ENCODE measurements at regions not wholly inside any gene's neighbourhood (a gene's known extent, or its start where the extent isn't known, plus 50 kb on each side); places are given as distances from the start of the nearest gene placed in this dataset.
"Not testable (repeated sequence)": the region's sequence is repeated elsewhere in the genome, so short reads cannot be mapped to it uniquely, and the experiment has no call there.

GRCh38 chr6:51062166-51062722 lies 243.6 kb downstream of the TFAP2B start:
- no peak for DNase-seq

- DNase-seq, result no peak
Observed at GRCh38 chr6:51077821-51078518, 259.3 kb downstream of the TFAP2B start.

GRCh38 chr6:51090343-51090742 lies 271.7 kb downstream of the TFAP2B start:
- no peak for DNase-seq

- no peak for DNase-seq
Observed at GRCh38 chr6:51093871-51094270, 275.2 kb downstream of the TFAP2B start.

GRCh38 chr6:51094271-51094670 lies 275.6 kb downstream of the TFAP2B start:
- no peak for DNase-seq

GRCh38 chr6:51098246-51098645 lies 279.6 kb downstream of the TFAP2B start:
- no peak for DNase-seq

- DNase-seq, result no peak
Observed at GRCh38 chr6:51098791-51099190, 280.1 kb downstream of the TFAP2B start.

GRCh38 chr6:51099201-51099600 lies 280.5 kb downstream of the TFAP2B start:
- no peak for DNase-seq

- no peak for DNase-seq
Observed at GRCh38 chr6:51105357-51105756, 286.7 kb downstream of the TFAP2B start.

GRCh38 chr6:51107769-51108203 lies 289.1 kb downstream of the TFAP2B start:
- DNase-seq, result no peak

- DNase-seq, result no peak
Observed at GRCh38 chr6:51108563-51109234, 290.0 kb downstream of the TFAP2B start.

- no peak for DNase-seq
Observed at GRCh38 chr6:51112731-51113130, 294.1 kb downstream of the TFAP2B start.

- DNase-seq, result no peak
Observed at GRCh38 chr6:51116723-51117122, 298.1 kb downstream of the TFAP2B start.

- DNase-seq, result no peak
Observed at GRCh38 chr6:51118792-51119191, 300.1 kb downstream of the TFAP2B start.

GRCh38 chr6:51120016-51120415 lies 301.3 kb downstream of the TFAP2B start:
- DNase-seq, result no peak

- not testable (repeated sequence) for DNase-seq
Observed at GRCh38 chr6:51121380-51121976, 302.8 kb downstream of the TFAP2B start.

- DNase-seq, result no peak
Observed at GRCh38 chr6:51129043-51129442, 310.4 kb downstream of the TFAP2B start.

GRCh38 chr6:51137777-51138176 lies 319.1 kb downstream of the TFAP2B start:
- no peak for DNase-seq

- DNase-seq, result no peak
Observed at GRCh38 chr6:51139950-51140385, 321.3 kb downstream of the TFAP2B start.

- no peak for DNase-seq
Observed at GRCh38 chr6:51141080-51141479, 322.4 kb downstream of the TFAP2B start.

GRCh38 chr6:51147756-51148155 lies 329.1 kb downstream of the TFAP2B start:
- no peak for DNase-seq

- no peak for DNase-seq
Observed at GRCh38 chr6:51152594-51152993, 333.9 kb downstream of the TFAP2B start.

GRCh38 chr6:51153109-51153508 lies 334.4 kb downstream of the TFAP2B start:
- no peak for DNase-seq

- DNase-seq, result not testable (repeated sequence)
Observed at GRCh38 chr6:51154925-51155324, 336.3 kb downstream of the TFAP2B start.
